DND-41 (cell line): ENCODE measurements at regions not wholly inside any gene's neighbourhood (a gene's known extent, or its start where the extent isn't known, plus 50 kb on each side); places are given as distances from the start of the nearest gene placed in this dataset.

ENCODE experiments used
- ATAC-seq: fragments of 200-7000 bp; cut with Tn5 transposase; 3 replicates; pipeline ENCODE4 v1.9.1; 2021; ENCODE audit warnings: low read depth; ENCODE audit not compliant: insufficient read depth
- DNase-seq: peaks from one replicate; pipeline ENCODE4 v3.0.0-alpha.2; 2020
- H2AFZ ChIP-seq: 2 replicates; pipeline ENCODE4 v1.6.0; 2012; ENCODE audit warnings: low read depth, low read length
- H3K27ac ChIP-seq: 2 replicates; pipeline ENCODE4 v1.5.1; 2012; ENCODE audit warnings: low read length, inconsistent platforms
- H3K27me3 ChIP-seq: fragments of 200-600 bp; sonication (generic); 2 replicates; pipeline ENCODE4 v1.6.0; 2012; ENCODE audit warnings: low read length, mild to moderate bottlenecking, inconsistent platforms; ENCODE audit not compliant: insufficient read depth, poor library complexity
- H3K36me3 ChIP-seq: 2 replicates; pipeline ENCODE4 v1.5.1; 2012; ENCODE audit warnings: low read length, inconsistent platforms; ENCODE audit not compliant: insufficient read depth
- H3K4me1 ChIP-seq: 2 replicates; pipeline ENCODE4 v1.5.1; 2012; ENCODE audit warnings: mild to moderate bottlenecking, low read length; ENCODE audit not compliant: insufficient read depth
- H3K4me2 ChIP-seq: 2 replicates; pipeline ENCODE4 v1.6.0; 2012; ENCODE audit warnings: mild to moderate bottlenecking, moderate library complexity, low read length, inconsistent platforms; ENCODE audit not compliant: insufficient read depth
- H3K4me3 ChIP-seq, 2 experiments: fragments of 200-600 bp in 1 of 2; shearing (Covaris generic) in 1 of 2; 2 replicates each; pipeline ENCODE4 v1.5.1; 2012 to 2016; ENCODE audit warnings: inconsistent platforms in 2 of 2, low read length in 2 of 2, mild to moderate bottlenecking in 2 of 2, low read depth in 1 of 2, moderate library complexity in 1 of 2
- H3K79me2 ChIP-seq: 2 replicates; pipeline ENCODE4 v1.6.0; 2012; ENCODE audit warnings: low read length, inconsistent platforms; ENCODE audit not compliant: insufficient read depth
- H3K9ac ChIP-seq: 2 replicates; pipeline ENCODE4 v1.6.0; 2012; ENCODE audit warnings: low read depth, mild to moderate bottlenecking, inconsistent platforms, low read length, moderate library complexity
- H3K9me3 ChIP-seq: 2 replicates; pipeline ENCODE4 v1.5.1; 2012; ENCODE audit warnings: low read length, moderate library complexity, mild to moderate bottlenecking, inconsistent platforms; ENCODE audit not compliant: insufficient read depth, severe bottlenecking
- H4K20me1 ChIP-seq: 2 replicates; pipeline ENCODE4 v1.6.0; 2012; ENCODE audit warnings: low read length; ENCODE audit not compliant: insufficient read depth
- EZH2 ChIP-seq: IDR thresholded peaks from 3 replicates; pipeline ENCODE4 v1.6.1; 2012; ENCODE audit warnings: borderline replicate concordance, low read depth, mild to moderate bottlenecking, moderate library complexity, low read length, inconsistent platforms; ENCODE audit not compliant: severe bottlenecking
- TF ChIP-seq, protein P1 (sequence below): IDR thresholded peaks from 2 replicates; pipeline ENCODE4 v1.5.1; 2012; ENCODE audit warnings: borderline replicate concordance, low read length, moderate library complexity, mild to moderate bottlenecking; ENCODE audit not compliant: poor library complexity, severe bottlenecking; ENCODE audit errors: extremely low read depth

- no peaks in the 10 kb centered on the region for H3K27me3 ChIP-seq
- no peaks in the 10 kb centered on the region for H3K79me2 ChIP-seq
- H3K9ac ChIP-seq: no peak overlapping the region
- no peaks in the 10 kb centered on the region for H3K9me3 ChIP-seq
- no peak overlapping the region for H3K27ac ChIP-seq
- H3K4me2 ChIP-seq: no peak overlapping the region
- H3K4me1 ChIP-seq: no peaks in the 10 kb centered on the region
- no peak for TF ChIP-seq EZH2
- TF ChIP-seq, protein P1, sequence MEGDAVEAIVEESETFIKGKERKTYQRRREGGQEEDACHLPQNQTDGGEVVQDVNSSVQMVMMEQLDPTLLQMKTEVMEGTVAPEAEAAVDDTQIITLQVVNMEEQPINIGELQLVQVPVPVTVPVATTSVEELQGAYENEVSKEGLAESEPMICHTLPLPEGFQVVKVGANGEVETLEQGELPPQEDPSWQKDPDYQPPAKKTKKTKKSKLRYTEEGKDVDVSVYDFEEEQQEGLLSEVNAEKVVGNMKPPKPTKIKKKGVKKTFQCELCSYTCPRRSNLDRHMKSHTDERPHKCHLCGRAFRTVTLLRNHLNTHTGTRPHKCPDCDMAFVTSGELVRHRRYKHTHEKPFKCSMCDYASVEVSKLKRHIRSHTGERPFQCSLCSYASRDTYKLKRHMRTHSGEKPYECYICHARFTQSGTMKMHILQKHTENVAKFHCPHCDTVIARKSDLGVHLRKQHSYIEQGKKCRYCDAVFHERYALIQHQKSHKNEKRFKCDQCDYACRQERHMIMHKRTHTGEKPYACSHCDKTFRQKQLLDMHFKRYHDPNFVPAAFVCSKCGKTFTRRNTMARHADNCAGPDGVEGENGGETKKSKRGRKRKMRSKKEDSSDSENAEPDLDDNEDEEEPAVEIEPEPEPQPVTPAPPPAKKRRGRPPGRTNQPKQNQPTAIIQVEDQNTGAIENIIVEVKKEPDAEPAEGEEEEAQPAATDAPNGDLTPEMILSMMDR: no peak
- H3K36me3 ChIP-seq: no peaks in the 10 kb centered on the region
- ATAC-seq: no peak
- H2AFZ ChIP-seq: no peak overlapping the region
- no peak for DNase-seq
- H3K4me3 ChIP-seq: no peak overlapping the region
- no peaks in the 10 kb centered on the region for H4K20me1 ChIP-seq
Observed at GRCh38 chr18:7360606-7361170, 129.8 kb downstream of the LRRC30 start.

- no peak overlapping the region for H3K9ac ChIP-seq
- no peak overlapping the region for H3K27ac ChIP-seq
- ATAC-seq (no peak), DNase-seq (no peak)
- H4K20me1 ChIP-seq: no peaks in the 10 kb centered on the region
- no peaks in the 10 kb centered on the region for H3K9me3 ChIP-seq
- H3K4me2 ChIP-seq: no peak overlapping the region
- no peaks in the 10 kb centered on the region for H3K79me2 ChIP-seq
- no peaks in the 10 kb centered on the region for H3K4me1 ChIP-seq
- no peaks in the 10 kb centered on the region for H3K36me3 ChIP-seq
- no peak overlapping the region for H2AFZ ChIP-seq
- no peak overlapping the region for H3K4me3 ChIP-seq
- no peaks in the 10 kb centered on the region for H3K27me3 ChIP-seq
- TF ChIP-seq EZH2: no peak
- TF ChIP-seq, protein P1: no peak
Observed at GRCh38 chr18:7363338-7363737, 132.4 kb downstream of the LRRC30 start.

- Histone ChIP-seq H3K27me3 (no peaks in the 10 kb centered on the region), H3K27ac (no peak overlapping the region)
Observed at GRCh38 chr18:7366597-7366996, 135.7 kb downstream of the LRRC30 start.

More at GRCh38 chr18:7366597-7366996, 135.7 kb downstream of the LRRC30 start:
- no peak for DNase-seq
- Histone ChIP-seq H3K9ac (no peak overlapping the region), H4K20me1 (no peaks in the 10 kb centered on the region), H3K9me3 (no peaks in the 10 kb centered on the region), H3K79me2 (no peaks in the 10 kb centered on the region), H3K4me3 (no peak overlapping the region), H3K4me1 (no peaks in the 10 kb centered on the region), H2AFZ (no peak overlapping the region), H3K36me3 (no peaks in the 10 kb centered on the region), H3K4me2 (no peak overlapping the region)
- ATAC-seq: no peak
- TF ChIP-seq, protein P1: no peak
- TF ChIP-seq EZH2: no peak
